Muscle layer of colon (tissue), 2 donors: ENCODE measurements at regions not wholly inside any gene's neighbourhood (a gene's known extent, or its start where the extent isn't known, plus 50 kb on each side); places are given as distances from the start of the nearest gene placed in this dataset.

Source experiments
- H3K27ac ChIP-seq: one replicate; pipeline ENCODE4 v1.7.0; 2013; ENCODE audit warnings: low read depth, mild to moderate bottlenecking, low read length, moderate library complexity
- H3K27me3 ChIP-seq, 2 donors: one replicate each; pipeline ENCODE4 v1.7.0; 2013; ENCODE audit warnings: low read length in 2 of 2, mild to moderate bottlenecking in 2 of 2; ENCODE audit not compliant: insufficient read depth in 2 of 2, control insufficient read depth in 1 of 2
- H3K36me3 ChIP-seq: one replicate; pipeline ENCODE4 v1.7.0; 2013; ENCODE audit warnings: mild to moderate bottlenecking, low read length; ENCODE audit not compliant: insufficient read depth
- H3K4me1 ChIP-seq: one replicate; pipeline ENCODE4 v1.7.0; 2013; ENCODE audit warnings: mild to moderate bottlenecking, low read length; ENCODE audit not compliant: insufficient read depth
- H3K4me3 ChIP-seq, 2 donors: one replicate each; pipeline ENCODE4 v1.7.0; 2013; ENCODE audit warnings: low read length in 2 of 2, low read depth in 1 of 2, mild to moderate bottlenecking in 1 of 2, moderate library complexity in 1 of 2
- H3K9ac ChIP-seq: one replicate; pipeline ENCODE4 v1.7.0; 2013; ENCODE audit warnings: low read length
- H3K9me3 ChIP-seq: one replicate; pipeline ENCODE4 v1.7.0; 2013; ENCODE audit warnings: mild to moderate bottlenecking, low read length
- donor health status: abdominal sarcoma.
- donor health status: Adenocarcinoma of cecum.

DNA sequence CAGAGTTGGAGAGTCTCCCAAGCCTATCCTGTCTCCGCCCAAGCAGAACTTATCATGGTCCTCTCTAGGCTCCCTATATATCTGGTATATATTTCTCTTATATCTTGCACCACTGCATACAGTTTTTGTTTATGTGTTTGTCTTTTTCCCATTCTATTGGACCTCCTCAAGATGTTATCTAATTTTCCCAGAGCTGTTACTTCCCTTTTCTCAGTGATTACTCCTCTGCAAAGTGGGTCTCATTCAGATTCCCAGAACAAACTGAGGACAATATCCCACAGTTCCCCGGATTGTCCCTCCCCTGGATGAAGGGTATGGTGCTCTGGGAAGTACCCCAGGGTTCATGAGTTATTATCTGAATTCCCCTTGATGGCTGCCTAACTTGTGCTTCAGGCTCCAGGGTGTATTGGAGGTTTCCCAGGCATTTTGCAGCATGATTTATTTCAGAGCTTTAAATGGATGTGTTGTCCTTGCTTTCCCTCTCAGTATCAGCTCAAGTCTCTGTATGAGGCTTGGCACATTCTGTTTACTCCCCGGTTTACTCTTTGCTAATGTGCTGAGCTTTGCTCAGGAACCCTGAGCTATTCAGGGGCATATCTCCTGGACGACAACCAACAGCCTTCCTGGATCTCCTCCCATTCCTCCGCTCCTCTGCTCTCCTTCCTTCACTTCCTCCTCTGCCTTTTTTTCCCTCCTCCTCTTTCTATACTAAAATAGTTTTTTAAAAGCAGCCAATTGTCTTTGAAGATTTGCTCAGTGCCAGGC is 329.3 kb downstream of the SPRY2 start:
- Histone ChIP-seq H3K9ac (no peak overlapping the region), H3K4me3 (no peak overlapping the region)

DNA sequence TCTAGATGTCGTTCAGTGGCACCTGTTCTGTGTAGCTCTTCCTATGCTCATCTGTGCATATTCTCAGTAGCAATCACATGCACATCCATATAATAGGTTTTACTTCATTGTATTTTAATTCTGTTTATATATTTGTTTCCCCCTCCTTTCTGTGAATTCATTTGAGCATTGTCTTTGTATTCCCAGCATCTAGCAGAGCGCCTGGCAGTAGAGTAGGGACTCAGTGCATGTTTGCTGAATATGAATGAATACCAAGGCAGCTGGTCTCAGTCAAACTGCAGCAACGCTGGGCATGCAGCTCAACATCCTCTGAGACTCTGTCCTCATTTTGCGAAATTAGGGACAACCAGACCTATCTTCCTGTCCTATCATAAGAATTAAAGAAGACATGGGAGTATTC is 330.1 kb downstream of the SPRY2 start:
- no peaks in the 10 kb centered on the region for H3K9me3 ChIP-seq
- no peaks in the 10 kb centered on the region for H3K36me3 ChIP-seq
- no peak overlapping the region for H3K4me3 ChIP-seq
- no peak overlapping the region for H3K9ac ChIP-seq
- no peak overlapping the region for H3K27ac ChIP-seq
- no peaks in the 10 kb centered on the region for H3K27me3 ChIP-seq
- H3K4me1 ChIP-seq, result peaks cover 11% of the 10 kb centered on the region

More for the DNA sequence above, 329.3 kb downstream of the SPRY2 start:
- Histone ChIP-seq H3K27me3 (no peaks in the 10 kb centered on the region), H3K36me3 (no peaks in the 10 kb centered on the region), H3K4me1 (peaks cover 11% of the 10 kb centered on the region), H3K9me3 (no peaks in the 10 kb centered on the region), H3K27ac (no peak overlapping the region)

DNA sequence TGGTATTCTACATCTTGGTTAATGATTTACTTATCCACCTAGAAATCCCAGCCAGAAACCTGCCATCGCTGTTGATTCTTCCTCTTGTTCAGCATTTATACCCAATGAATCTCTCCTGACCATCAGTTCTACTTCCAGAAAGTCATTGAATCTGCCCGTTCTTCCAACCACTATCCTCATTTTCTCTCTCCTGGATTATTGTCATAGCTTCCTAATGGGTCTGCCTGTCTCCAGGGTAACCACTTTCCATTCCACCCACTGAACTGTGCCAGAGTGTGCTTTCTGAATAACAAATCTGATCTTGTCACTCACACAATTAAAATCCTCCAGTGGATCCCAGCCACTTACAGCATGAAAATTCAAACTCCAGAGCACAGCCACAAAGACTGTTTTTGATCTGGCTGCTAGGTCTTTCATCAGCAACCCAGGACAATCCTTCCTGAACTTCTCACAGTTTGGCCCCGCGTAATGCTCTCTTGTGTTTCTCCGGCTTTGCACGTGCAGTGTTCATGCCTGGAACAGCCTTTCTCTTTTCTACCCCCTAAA is 330.6 kb downstream of the SPRY2 start:
- no peak overlapping the region for H3K27ac ChIP-seq
- no peaks in the 10 kb centered on the region for H3K9me3 ChIP-seq
- no peak overlapping the region for H3K9ac ChIP-seq
- H3K4me3 ChIP-seq, result no peak overlapping the region
- no peaks in the 10 kb centered on the region for H3K36me3 ChIP-seq
- peaks cover 11% of the 10 kb centered on the region for H3K4me1 ChIP-seq
- H3K27me3 ChIP-seq, result no peaks in the 10 kb centered on the region

DNA sequence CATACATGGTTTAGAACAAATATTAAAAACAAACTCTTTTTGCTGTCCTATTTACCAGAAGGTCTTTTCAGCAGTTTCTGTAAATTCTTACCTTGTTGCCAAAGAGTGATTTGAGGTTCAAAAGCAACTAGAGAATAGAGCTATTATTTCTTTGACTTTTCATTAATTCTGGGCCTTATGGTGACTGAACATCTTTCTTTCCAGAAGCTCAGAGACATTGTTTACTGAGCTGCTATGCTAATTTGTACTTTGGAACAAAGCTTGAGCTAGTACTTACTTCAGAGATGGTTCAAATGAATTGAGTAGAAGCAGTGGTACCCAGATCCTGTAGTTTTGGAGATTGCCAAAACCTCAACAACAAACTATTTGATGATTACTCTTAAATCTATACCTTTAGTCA is 331.2 kb downstream of the SPRY2 start:
- Histone ChIP-seq H3K4me3 (no peak overlapping the region), H3K36me3 (no peaks in the 10 kb centered on the region), H3K9me3 (no peaks in the 10 kb centered on the region), H3K27me3 (no peaks in the 10 kb centered on the region), H3K4me1 (peaks cover 11% of the 10 kb centered on the region), H3K9ac (no peak overlapping the region), H3K27ac (no peak overlapping the region)

DNA sequence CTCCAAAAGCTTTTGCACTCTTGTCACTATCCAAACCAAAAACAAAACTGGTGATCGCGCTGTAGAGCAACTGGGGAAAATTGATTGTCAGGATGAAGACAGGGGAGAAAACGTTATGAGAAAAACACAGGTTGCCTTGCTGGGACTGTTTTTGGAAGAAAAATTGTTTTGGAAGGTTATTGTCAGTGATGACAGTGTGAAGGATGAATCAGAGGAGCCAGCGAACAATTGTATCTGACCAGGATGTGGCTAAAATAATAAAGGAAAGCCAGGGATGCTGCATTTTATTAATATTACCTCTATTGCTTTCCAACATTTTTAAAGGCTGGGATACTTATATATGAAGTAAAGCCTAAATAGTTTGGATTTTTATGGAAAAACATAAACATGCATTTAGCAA is 334.0 kb downstream of the SPRY2 start:
- Histone ChIP-seq H3K9ac (no peak overlapping the region), H3K27me3 (no peaks in the 10 kb centered on the region), H3K4me3 (no peak overlapping the region), H3K9me3 (no peaks in the 10 kb centered on the region), H3K36me3 (no peaks in the 10 kb centered on the region), H3K4me1 (peaks cover 6% of the 10 kb centered on the region), H3K27ac (no peak overlapping the region)

DNA sequence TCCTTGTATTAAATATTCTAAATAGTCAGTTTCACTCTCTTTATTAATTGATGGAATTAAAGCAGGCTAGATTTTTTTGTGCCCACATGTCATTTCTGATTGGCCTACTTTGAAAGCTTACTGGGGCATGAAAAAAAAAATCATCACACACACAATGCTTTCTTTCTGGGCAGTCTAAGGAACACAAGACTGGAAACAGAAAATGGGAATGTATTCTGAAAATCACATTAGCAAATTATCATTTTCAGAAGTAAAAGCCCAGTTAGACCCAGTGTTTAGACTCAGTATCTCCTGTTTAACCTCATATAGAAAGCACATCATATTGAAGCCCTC is 339.4 kb downstream of the SPRY2 start:
- H3K27ac ChIP-seq, result no peak overlapping the region
- no peak overlapping the region for H3K9ac ChIP-seq
- no peaks in the 10 kb centered on the region for H3K9me3 ChIP-seq

DNA sequence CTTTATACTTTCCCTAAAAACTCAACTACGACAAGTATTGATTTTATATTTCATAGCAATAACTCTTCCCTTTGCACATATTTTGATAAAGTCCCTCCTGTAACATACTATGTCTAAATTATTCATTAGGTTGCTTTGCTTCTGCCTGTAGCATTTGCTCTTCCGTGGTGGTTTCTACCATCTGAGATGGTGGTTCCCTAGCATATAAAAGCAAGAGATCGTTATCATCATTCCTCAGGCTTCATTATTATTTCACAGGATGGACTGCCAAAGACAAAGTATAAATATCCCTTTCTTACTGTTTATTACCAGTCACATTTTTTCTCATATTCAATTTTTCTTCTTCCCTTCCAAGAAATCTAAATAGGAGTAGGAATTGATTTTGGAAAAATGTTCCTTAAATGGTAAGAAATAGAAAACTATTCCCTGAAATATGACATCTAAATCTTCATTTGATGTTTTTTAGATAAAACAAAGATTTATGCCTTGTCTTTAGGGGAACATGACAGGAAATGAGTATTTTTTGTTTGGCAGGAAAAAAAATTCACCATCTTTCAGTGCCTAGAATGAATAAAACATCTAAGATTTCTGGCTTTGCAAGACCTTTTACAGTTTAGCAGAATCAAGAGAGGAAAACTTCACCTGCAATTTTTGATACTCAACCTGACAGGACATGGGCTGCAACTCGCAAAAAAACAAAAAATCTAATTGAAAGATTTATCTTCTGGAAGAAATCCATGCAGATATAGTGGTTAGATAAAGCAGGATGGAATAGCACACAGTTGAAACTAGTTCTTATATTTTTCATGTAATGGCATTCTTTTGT is 340.0 kb downstream of the SPRY2 start:
- H3K27ac ChIP-seq, result no peak overlapping the region
- H3K4me3 ChIP-seq, result no peak overlapping the region
- no peaks in the 10 kb centered on the region for H3K9me3 ChIP-seq
- H3K27me3 ChIP-seq, result no peaks in the 10 kb centered on the region
- H3K4me1 ChIP-seq, result no peaks in the 10 kb centered on the region
- no peaks in the 10 kb centered on the region for H3K36me3 ChIP-seq
- no peak overlapping the region for H3K9ac ChIP-seq

More for the DNA sequence above, 339.4 kb downstream of the SPRY2 start:
- Histone ChIP-seq H3K27me3 (no peaks in the 10 kb centered on the region), H3K36me3 (no peaks in the 10 kb centered on the region), H3K4me3 (no peak overlapping the region), H3K4me1 (no peaks in the 10 kb centered on the region)

DNA sequence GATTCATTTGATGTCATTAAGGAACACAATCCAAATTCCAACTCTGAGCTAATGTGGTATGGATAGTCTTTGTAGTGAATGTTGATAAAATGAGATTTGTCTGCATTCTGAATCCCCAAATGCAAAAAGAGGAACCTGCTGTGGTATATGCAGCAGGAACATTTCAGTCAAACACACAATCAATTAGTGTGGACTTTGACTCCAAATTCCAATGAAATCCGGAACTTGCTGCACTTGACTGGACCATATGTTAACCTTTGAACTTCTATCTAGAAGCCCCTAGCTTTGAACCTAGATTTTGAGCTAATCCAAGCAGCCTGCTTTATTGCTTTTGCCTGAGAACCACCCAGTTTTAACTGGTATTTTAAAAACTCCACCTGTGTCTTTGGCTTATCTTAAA is 341.3 kb downstream of the SPRY2 start:
- H3K9ac ChIP-seq, result no peak overlapping the region
- no peaks in the 10 kb centered on the region for H3K27me3 ChIP-seq
- H3K27ac ChIP-seq, result no peak overlapping the region
- H3K36me3 ChIP-seq, result no peaks in the 10 kb centered on the region
- H3K4me1 ChIP-seq, result no peaks in the 10 kb centered on the region
- H3K4me3 ChIP-seq, result no peak overlapping the region
- H3K9me3 ChIP-seq, result no peaks in the 10 kb centered on the region

DNA sequence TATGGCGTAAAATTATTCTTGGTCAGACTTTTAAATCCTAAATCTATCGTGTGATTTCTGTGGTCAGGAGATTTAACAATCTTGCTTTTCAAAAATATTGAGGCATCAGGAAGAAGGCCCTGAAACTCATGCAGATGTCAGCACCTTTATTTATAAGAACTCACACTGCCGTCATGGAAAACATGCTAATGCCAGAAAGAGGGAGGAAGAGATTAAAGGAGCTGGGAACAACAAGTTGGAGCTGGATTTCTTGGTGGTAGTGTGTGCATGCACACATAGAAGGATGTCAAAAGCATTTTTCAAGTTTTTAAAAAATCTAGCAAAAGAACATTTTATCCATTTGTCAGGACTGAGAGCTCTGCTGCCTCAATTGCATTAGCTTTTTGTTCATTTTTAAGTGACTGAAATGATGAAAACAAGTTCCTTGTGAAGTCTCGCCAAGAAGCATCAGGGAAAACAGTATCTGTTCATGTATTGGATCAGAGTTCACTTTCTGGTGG is 342.5 kb downstream of the SPRY2 start:
- no peaks in the 10 kb centered on the region for H3K36me3 ChIP-seq
- H3K4me1 ChIP-seq, result no peaks in the 10 kb centered on the region
- H3K27me3 ChIP-seq, result no peaks in the 10 kb centered on the region
- H3K9ac ChIP-seq, result no peak overlapping the region
- no peaks in the 10 kb centered on the region for H3K9me3 ChIP-seq
- H3K27ac ChIP-seq, result no peak overlapping the region
- H3K4me3 ChIP-seq, result no peak overlapping the region

DNA sequence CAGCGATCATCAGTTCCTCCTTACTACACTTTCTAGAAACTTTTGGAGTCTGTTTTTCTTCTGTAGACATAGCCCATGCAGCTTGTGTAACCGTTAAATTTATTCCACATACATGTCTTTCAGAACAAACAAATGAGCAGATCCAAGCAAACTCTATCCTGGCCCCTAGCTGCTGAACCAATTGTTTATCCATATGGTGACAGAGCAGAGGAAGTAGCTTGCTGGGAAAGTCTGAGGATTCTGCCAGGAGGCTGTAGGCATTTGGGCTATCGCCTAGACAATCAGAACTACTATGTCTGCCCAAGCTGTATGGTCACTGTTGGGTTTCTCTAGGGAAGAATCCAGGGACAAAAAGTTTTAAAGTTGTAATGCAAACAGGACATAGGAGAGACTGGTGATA is 343.7 kb downstream of the SPRY2 start:
- Histone ChIP-seq H3K9ac (no peak overlapping the region), H3K36me3 (no peaks in the 10 kb centered on the region), H3K27ac (no peak overlapping the region), H3K27me3 (no peaks in the 10 kb centered on the region), H3K9me3 (no peaks in the 10 kb centered on the region), H3K4me1 (no peaks in the 10 kb centered on the region), H3K4me3 (no peak overlapping the region)

DNA sequence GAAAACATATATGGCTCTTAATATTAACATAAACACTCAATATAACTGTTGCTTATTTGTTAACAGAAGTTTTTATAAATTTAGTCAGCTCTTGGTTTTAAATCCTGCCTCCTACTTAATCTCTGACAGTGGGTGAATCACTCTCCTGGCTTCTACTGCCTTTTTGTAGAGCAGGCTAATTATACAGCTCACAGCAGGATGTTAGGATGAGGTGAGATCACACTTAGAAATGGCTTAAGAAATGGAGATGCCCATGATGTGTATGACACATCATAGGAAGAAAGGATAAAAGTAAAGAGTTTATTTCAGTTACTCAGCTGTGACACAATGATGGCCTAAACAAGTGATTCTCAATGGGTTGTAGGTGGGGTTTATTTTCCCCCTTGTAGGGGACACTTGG is 345.6 kb downstream of the SPRY2 start:
- Histone ChIP-seq H3K27me3 (no peaks in the 10 kb centered on the region), H3K4me3 (no peak overlapping the region), H3K9me3 (no peaks in the 10 kb centered on the region), H3K27ac (no peak overlapping the region), H3K36me3 (no peaks in the 10 kb centered on the region), H3K4me1 (no peaks in the 10 kb centered on the region), H3K9ac (no peak overlapping the region)
